SK-N-MC (cell line): ENCODE measurements at regions not wholly inside any gene's neighbourhood (a gene's known extent, or its start where the extent isn't known, plus 50 kb on each side); places are given as distances from the start of the nearest gene placed in this dataset.

Experiments
- EZH2 ChIP-seq: fragments of 200-600 bp; sonication (generic); IDR thresholded peaks from one replicate; pipeline ENCODE4 v1.6.1; 2017; ENCODE audit warnings: antibody characterized with exemption
- POLR2AphosphoS5 ChIP-seq: IDR thresholded peaks from 2 replicates; pipeline ENCODE4 v1.6.1; 2012; ENCODE audit warnings: mild to moderate bottlenecking, low read depth, low read length, borderline replicate concordance

DNA sequence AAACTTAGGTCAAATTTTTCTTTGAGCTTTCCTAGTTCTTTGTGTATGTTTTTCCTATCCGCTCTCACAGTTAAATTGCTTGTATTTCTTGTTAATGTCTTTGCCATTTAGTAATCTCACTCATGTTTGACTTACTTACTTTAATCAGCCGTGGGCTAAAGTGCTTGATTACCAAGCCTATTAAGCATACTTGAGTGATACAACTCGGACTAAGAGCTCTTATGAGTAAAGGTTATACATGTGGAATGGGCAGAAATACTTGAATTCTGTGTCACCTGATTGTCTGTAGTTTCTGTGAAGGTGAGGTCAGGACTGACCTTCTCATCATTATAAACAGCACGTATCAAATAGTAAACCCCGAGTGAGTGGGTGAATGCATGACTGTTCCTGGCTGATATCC lies 664.5 kb downstream of the PDHA2 start:
- TF ChIP-seq POLR2AphosphoS5 (no peak), EZH2 (no peak)
